ENCODE measurements at regions not wholly inside any gene's neighbourhood (a gene's known extent, or its start where the extent isn't known, plus 50 kb on each side); places are given as distances from the start of the nearest gene placed in this dataset.

DNA sequence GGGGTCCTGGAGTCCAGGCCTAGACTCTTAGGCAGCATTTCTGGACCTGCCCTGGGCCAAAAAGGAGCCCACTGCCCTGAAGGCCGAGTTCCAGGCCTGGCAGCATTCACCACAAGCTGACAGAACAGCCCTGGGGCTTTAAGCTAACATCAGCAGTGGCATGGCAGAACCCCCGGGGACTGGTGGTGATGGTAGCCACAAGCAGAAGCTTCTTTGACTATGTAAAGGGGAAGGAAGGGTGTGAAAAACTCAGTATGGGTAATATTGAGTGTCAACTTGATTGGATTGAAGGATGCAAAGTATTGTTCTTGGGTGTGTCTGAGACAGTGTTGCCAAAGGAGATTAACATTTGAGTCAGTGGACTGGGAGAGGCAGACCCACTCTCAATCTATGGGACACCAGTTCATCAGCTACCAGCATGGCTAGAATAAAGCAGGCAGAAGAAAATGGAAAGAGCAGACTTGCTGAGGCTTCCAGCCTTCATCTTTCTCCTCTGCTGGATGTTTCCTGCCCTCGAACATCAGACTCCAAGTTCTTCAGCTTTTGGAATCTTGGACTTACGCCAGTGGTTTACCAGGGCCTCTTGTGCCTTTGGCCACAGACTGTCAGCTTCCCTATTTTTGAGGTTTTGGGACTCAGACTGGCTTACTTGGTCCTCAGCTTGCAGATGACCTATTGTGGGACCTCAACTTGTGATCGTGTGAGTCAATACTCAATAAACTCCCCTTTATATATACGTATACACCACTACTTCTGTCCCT, 661.0 kb upstream of the C9orf72 start:
- DNase-seq, result no peak

DNA sequence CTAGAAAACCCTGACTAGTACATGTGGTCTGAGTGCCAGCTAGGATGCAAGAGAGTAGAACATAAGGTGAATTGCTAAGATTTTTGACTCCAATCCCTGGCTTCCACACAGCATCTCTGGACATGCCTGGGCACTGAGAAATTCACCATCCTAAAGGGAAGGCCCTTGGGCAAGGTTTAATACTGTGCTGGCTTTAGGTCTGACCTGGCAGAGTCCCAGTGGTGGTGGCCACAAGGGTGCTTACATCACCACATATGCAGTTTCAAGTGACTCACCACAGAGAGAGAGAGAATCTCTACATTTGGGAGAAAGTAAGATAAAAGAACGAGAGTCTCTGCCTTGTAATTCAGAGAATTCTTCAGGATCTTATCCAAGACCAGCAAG, 661.6 kb upstream of the C9orf72 start:
- DNase-seq, result no peak

DNA sequence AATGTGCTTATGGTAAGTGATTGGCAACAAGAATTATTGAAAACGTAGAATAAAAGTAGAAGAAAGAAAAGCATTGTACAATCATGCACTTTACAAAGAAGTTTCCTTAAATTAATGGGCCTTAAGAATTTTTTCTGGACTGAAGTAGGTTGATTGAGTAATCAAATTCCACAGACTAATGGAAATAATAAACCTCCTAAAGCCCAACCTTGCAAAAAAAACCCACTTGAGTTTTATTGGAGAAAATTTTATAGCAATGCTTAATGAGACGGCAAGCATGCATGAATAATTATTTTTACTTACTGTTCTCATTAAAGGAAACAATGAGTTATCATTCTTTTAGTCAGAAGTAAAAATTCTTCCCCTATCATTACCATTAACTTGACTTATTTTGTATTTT, 676.1 kb upstream of the C9orf72 start:
- DNase-seq, result no peak

GRCh38 chr9:28255174-28255573, 681.9 kb upstream of the C9orf72 start:
- no peak for DNase-seq

GRCh38 chr9:28260330-28260729, 687.0 kb upstream of the C9orf72 start:
- no peak for DNase-seq

DNA sequence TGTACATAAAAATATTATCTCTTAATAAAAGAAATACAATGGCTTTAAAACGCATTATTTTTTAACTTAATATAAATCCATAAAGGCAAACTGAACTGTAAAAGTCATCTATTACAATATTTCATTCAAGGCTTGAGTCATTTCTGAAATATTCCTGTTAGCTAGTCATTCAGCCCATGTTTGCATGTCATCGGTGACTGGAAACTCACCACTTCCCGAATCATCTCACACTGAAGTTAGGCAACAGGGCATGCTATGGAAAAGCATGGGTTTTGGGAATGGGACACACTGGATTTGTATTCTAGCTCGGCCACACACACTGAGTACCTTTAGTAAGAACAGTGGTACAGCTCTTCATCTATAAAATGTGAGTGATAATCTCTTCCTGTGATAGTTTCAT, 691.1 kb upstream of the C9orf72 start:
- no peak for DNase-seq

DNA sequence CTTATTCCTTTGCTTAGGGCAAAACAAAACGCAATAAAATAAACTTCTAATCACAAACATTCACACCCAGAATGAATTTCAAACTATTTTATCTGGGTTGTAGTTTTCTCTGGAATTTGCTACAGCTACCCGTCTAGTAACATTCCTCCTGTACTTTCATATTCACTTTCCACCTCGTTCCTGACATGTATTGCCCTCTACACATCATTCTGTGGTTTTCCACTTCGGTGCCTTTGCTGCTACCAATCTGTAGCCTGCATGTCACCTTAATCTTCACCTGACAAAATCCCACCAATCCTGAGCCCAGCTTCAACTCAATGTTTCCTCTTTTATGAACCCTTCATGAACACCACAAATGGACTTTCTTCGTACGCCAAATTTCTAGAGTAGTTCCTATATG, 694.1 kb upstream of the C9orf72 start:
- no peak for DNase-seq

GRCh38 chr9:28270156-28270555, 696.9 kb upstream of the C9orf72 start:
- DNase-seq, result no peak

DNA sequence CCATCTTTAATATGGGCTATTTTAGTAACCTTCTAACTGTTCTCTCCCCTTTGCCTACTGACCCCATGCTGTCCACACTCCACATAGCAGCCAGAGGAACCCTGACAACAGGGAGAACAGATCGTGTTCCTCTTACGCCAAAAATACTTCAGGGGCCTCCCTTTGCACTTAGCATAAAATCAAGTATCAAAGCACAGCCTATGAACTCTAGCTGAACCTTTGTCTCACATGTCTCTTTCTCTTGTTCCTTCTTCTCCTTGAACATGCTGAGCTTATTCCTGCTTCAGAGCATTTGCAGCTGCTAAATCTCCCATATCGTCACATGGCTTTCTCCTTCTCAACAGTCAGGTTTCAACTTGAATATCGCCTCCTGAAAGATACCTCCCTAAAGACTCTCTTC, 698.8 kb upstream of the C9orf72 start:
- DNase-seq, result no peak

- no peak for DNase-seq
These were observed 714.2 kb upstream of the C9orf72 start for GRCh38 chr9:28287455-28287854.

DNA sequence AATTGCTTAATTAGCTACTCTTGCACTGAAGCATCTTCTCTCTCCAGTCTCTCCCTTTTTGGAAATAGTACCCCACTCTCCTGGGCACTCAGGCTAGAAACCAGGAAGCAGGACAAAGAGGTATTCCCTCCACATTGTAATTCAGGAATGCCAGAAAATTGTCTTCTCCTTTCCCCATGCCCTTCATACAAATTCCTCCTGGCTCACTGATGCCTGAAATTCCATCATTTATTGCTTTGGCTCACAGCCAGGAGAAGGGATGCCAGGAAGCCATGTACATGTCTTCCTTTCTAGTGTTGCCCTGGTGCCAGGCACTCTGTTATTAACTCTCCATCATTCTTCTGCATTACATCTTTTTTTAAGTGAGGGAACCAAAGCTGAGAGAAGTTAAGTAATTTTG, 716.5 kb upstream of the C9orf72 start:
- DNase-seq, result no peak

DNA sequence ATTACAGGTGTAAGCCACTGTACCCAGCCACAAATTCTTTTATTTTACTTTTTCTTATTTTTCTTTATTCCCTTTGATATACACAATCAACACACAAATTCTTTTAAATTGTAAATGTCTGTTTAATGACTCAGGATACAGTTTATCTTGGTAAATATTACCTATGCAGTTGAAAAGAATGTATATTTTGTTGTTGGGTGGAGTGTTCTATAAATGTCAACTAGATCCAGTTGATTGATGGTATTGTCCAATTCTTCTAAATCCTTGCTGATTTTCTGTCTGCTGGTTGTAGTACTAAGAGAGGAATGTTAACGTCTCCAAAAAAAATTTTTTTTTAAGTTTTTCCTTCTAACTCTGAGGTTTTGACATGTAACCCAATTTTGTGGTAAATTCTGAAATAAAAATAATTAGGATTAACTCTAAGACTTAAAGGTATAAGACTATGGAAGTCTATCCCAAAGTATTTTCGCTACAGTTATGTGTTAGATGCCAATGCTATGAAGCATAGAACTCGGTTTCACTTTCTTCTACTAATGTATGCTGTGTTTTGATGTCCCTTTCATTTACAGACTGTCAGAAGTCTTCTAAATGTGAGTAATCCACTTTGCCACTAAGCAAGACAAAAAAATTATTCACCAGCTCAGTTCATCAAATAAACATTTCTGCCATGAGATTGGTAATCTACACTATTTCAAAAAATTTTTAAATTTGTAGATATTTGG, 720.2 kb upstream of the C9orf72 start:
- no peak for DNase-seq

DNA sequence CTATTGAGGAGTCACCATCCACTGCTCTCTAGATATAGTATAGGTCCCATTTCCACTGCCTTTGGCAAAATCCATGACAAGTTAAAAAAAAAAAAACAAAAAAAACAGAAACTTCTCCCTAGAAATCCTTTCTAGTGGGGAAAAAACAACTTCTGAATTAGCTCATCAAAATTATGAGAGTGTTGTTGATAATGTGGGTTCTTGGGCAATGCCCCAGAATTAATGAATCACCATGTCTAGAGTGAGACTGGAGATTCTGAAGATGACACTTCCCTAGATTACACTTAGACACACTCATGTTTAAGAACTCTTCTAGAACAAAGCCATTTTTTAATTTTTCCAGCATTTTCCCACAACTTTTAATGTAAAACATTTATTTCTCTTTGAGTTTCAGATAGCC, 728.0 kb upstream of the C9orf72 start:
- no peak for DNase-seq

GRCh38 chr9:28317745-28318144, 744.5 kb upstream of the C9orf72 start:
- DNase-seq, result no peak

DNA sequence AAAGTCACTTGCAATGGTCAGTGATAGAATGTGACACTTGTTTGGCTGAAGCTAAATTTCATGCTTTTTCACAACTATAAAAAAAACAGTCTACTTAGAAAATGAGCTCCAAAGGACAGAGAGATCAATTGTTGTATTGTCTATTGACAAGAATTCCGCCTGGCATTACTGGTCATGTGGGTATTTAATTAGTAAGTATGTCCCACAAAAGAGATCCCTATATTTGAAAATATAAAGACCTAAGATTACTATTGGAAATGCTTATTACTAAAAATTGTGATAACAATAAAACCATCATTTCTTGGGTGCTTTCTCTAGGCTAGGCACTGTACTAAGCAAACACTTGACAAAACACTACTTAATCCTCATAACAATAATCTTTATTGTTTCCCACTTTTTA, 745.2 kb upstream of the C9orf72 start:
- no peak for DNase-seq

- DNase-seq, result no peak
These were observed 746.7 kb upstream of the C9orf72 start for GRCh38 chr9:28319981-28320380.

DNA sequence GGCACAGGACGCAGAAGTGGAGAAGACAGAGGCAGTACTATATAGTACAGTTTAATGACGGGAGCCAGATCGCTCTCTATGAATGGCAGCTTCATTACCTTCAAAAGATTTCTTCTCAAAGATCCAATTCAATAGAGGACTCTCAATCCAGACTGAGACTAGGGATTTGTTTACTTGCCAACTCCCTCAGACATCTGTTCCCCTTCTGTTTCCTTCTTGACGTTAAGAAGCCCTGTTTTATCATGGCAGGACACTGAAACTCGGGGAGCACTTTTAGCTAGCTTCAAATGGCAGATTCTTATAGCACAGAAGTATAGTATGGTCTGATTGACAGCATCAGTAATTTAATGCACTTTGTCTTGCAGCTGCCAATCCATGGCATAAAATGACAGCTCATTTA, 747.3 kb upstream of the C9orf72 start:
- DNase-seq, result no peak

DNA sequence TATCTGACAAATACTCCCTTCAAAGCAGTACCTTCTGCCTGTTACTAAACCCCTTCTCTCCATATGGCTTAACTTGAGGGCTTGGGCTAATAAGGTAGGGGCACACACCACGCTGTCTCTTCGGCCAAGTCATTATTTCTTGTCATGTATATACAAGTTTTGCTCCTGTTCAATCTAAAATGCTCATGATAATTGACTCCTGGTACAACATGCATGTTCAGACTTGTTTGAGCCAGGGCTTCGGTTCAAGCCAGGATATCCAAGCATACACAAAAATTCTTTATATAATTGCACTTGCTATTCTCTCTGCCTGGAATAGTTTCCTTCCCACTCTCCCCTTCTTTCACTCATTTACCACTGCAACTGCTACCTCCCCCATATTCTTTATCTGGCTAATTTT, 756.0 kb upstream of the C9orf72 start:
- DNase-seq, result no peak

DNA sequence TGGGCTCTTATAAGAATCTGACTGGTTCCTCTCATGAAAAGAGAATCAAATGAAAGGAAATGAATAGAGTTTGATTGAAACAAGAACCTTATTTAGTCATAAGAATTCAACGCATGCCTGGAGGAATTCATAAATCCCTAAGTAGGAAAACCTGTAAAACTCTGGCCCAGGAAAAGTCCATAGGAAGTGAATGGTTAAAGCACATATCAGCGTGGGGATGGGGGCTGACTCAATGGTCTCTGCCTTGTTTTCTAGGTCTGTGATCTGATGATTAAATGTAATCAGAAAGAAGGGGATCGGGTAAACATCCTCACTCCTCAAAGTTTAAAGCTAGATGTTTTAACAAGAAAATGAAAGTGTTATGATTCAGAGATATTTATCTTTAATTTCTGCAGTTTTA, 759.4 kb upstream of the C9orf72 start:
- no peak for DNase-seq

DNA sequence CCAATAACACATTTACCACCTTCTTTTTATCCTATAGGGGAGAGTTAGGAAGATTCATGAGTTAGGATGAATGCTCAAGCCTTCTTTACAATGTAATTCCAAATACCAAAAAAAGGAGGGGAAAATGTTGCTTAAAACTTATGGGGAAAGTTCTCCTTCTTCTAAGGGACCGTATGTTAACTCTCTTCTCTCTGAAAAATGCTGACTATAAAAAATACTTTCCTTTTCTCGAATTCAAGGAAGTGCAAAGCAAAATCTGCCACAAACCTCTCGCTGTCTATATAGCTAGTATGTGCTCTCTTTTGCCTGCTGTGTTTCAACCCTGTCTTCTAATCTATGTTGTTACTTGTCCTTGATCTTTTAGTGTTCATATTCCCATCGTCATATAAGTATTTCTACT, 768.6 kb upstream of the C9orf72 start:
- DNase-seq, result no peak

GRCh38 chr9:28342815-28343338, 769.6 kb upstream of the C9orf72 start:
- DNase-seq, result no peak

- no peak for DNase-seq
These were observed 789.9 kb upstream of the C9orf72 start for GRCh38 chr9:28363151-28363562.

DNA sequence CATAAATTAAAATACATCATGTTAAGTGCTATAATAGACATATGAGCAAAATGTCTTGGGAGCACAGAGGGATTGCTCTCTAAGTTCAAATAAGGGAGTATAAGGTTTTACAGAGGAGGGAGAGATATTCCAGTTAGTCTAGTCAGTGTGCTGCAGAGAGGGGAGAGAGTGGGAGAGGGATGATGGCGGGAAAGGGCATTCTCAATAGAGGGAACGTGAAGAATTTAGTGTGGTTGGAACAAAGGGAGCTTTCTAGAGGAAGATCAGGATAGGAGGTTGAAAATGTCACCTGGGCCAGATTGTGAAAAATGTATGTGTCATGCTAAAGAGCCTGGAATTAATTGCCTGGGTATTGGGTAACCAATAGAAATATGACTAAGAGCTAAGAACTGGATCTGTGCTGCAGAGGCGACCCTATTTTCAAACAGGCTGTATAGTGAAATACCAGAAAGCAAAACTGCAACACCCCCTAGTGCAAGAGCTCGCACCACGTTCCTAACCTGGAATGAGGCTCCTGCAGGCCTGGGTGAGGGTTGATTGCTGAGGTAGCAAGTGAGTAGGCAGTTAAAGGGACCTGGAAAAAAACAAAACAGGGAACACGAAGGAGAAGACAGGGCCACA, 791.8 kb upstream of the C9orf72 start:
- DNase-seq, result no peak

GRCh38 chr9:28365728-28366127, 792.4 kb upstream of the C9orf72 start:
- DNase-seq, result no peak
